GM13977 (cell line): ENCODE measurements at regions not wholly inside any gene's neighbourhood (a gene's known extent, or its start where the extent isn't known, plus 50 kb on each side); places are given as distances from the start of the nearest gene placed in this dataset.
"Not testable (repeated sequence)": the region's sequence is repeated elsewhere in the genome, so short reads cannot be mapped to it uniquely, and the experiment has no call there.

Experiments
- DNase-seq: peaks from one replicate; pipeline ENCODE4 v3.0.0; 2012; ENCODE audit warnings: low spot score
- in situ Hi-C: fragments of 300-500 bp; cut with MboI; formaldehyde crosslinking; loops from one replicate; pipeline ENCODE4 v1.12.0; 2022; ENCODE audit warnings: low sequenced_read_pairs, low pct_unique_long_range_greater_than_20kb, mixed read lengths, inconsistent platforms; ENCODE audit not compliant: unreplicated experiment
- TF ChIP-seq, protein P1 (sequence below): IDR thresholded peaks from 2 replicates; pipeline ENCODE4 v1.5.1; 2012; ENCODE audit warnings: mild to moderate bottlenecking, control low read depth; ENCODE audit not compliant: insufficient read depth; ENCODE audit errors: extremely low read depth, missing control alignments

- in situ Hi-C loops = loop anchor here (25.0 kb wide), 1 partner anchor 342 kb away; no protein-coding TSS in a partner anchor
- TF ChIP-seq, protein P1, sequence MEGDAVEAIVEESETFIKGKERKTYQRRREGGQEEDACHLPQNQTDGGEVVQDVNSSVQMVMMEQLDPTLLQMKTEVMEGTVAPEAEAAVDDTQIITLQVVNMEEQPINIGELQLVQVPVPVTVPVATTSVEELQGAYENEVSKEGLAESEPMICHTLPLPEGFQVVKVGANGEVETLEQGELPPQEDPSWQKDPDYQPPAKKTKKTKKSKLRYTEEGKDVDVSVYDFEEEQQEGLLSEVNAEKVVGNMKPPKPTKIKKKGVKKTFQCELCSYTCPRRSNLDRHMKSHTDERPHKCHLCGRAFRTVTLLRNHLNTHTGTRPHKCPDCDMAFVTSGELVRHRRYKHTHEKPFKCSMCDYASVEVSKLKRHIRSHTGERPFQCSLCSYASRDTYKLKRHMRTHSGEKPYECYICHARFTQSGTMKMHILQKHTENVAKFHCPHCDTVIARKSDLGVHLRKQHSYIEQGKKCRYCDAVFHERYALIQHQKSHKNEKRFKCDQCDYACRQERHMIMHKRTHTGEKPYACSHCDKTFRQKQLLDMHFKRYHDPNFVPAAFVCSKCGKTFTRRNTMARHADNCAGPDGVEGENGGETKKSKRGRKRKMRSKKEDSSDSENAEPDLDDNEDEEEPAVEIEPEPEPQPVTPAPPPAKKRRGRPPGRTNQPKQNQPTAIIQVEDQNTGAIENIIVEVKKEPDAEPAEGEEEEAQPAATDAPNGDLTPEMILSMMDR = no peak
- no peak for DNase-seq
These were observed 230.8 kb upstream of the LINC00305 start for GRCh38 chr18:64379662-64380061.

DNA sequence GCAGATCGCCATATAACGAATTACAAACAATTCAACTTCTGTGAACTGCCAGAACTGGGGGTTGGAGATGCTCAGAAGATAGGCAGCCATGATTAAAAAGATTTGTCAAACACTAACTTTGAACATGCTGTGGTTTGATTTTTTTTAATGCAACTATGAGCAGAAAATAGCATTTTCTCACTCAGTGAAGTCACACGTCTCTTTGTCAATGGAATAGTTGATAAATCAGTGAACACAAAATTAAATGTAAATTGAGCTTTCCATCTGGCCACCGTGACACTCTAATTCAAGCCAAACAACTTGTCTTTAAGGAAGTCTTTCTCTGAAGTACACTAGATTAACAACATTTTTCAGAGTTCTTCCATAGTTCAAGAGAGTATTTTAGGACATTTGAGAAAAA lies 228.6 kb upstream of the LINC00305 start:
- no peak for DNase-seq
- in situ Hi-C loops = loop anchor here (25.0 kb wide), 1 partner anchor 340 kb away; no protein-coding TSS in a partner anchor
- TF ChIP-seq, protein P1 = no peak

DNA sequence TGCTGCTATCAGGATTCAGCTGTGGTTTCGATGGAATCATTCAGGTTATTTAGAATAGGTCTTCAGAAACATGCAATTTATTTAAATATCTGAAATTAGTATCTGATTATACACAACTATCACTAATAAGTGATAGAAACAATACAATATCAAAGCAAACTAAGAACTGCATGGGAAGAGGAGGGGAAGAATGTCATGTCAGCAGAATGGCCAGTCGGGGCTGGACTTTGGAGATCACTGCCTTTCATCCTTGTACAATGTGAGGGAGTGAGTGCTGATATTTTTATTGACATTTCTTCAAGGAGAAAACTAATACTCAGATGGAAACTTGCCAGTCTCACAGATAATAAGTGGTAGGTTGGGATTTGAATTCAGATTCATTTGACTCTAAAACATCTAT lies 224.0 kb upstream of the LINC00305 start:
- in situ Hi-C loops = no loop called here
- TF ChIP-seq, protein P1 = no peak
- DNase-seq = no peak

DNA sequence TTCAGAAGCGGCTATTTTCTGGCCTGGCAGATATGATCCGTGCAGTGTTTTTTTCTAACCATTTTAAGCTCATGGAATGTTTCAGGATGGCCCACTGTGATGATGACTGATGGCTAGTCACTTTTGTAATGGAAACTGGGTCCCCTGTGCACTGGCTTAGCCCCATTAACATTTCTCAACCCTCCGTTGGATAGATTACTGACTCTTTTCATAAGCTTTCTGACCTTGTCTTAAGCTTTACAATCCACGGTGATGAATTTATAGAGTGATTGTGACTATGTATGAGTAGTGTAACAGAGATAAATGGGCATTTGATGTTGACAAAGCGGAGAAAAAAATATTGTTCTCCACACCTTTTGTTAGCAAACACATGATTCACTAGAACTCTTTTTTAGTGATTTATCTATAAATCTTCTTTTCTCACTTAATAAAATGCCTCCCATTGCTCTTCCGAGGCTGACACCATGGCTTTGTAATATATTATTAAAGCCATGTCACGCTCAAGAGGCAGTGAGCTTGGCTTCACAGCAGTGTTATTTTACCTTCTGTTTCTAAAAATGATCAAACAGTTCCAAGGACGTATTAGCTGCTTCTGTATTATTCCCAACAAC lies 221.0 kb upstream of the LINC00305 start:
- in situ Hi-C loops, DNase-seq: not testable (repeated sequence)

GRCh38 chr18:64365106-64365505 lies 216.2 kb upstream of the LINC00305 start:
- DNase-seq = no peak
- in situ Hi-C loops = no loop called here
- TF ChIP-seq, protein P1 = no peak

DNA sequence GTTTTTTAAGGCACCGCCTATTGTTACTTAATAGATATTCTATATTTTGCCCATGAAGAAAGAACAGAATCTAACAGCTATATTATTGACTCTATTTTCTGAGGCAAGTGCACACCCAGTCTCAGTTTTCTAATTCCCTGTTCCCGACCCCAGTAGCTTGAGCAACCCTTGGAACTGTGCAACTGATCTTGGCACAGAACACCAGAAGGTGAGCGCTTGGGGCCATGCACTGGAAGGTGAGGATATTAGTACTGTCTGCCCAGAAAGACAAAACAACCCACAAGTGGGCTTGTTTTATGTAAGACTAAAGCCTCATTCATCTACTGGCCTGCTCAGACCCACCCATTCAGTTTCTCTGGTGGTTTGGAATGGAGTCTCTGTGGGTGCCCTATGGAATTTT lies 188.8 kb upstream of the LINC00305 start:
- TF ChIP-seq, protein P1 = no peak
- in situ Hi-C loops = no loop called here

DNA sequence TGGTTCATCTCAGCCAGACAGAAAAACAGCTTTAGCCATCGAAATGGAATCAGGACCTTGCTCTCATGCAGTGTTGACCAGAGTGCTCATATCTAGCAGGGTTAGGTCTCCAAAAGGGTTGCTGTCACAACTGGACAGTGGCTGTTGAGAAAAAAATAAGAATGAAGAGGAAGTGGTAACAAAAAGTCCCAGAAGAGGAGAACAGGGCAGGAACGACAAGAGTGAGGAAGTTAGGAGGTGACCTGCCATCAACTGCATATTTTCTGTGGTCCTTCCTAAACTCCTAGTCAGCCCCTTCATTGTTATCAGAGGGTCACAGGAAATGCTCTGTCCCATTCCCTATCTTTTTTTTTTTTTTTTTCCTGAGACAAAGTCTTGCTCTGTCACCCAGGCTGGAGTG lies 188.1 kb upstream of the LINC00305 start:
- in situ Hi-C loops = no loop called here
- no peak for DNase-seq

More for the DNA sequence above, 188.8 kb upstream of the LINC00305 start:
- DNase-seq = no peak

More for the DNA sequence above, 188.1 kb upstream of the LINC00305 start:
- TF ChIP-seq, protein P1 = no peak
